Activated CD8-positive, alpha-beta memory T cell treated with anti-CD3 and anti-CD28 coated beads for 4 hours (primary cell): ENCODE measurements at regions not wholly inside any gene's neighbourhood (a gene's known extent, or its start where the extent isn't known, plus 50 kb on each side); places are given as distances from the start of the nearest gene placed in this dataset.

Experiments used
- DNase-seq, 2 donors: peaks; one replicate each; pipeline ENCODE4 v3.0.0-alpha.2; 2020; ENCODE audit warnings: low read depth in 2 of 2

- DNase-seq, result no peak
Observed at GRCh38 chr11:127648583-127648982, 648.0 kb upstream of the KIRREL3 start.

- no peak for DNase-seq
Observed at GRCh38 chr11:127644366-127644765, 643.8 kb upstream of the KIRREL3 start.

- no peak for DNase-seq
Observed at GRCh38 chr11:127643268-127644058, 642.9 kb upstream of the KIRREL3 start.

- DNase-seq, result no peak
Observed at GRCh38 chr11:127640561-127641451, 640.2 kb upstream of the KIRREL3 start.

GRCh38 chr11:127639916-127640315 lies 639.3 kb upstream of the KIRREL3 start:
- no peak for DNase-seq

GRCh38 chr11:127632976-127633680 lies 632.6 kb upstream of the KIRREL3 start:
- DNase-seq, result no peak

- DNase-seq, result no peak
Observed at GRCh38 chr11:127632546-127632945, 632.0 kb upstream of the KIRREL3 start.

- no peak for DNase-seq
Observed at GRCh38 chr11:127631974-127632373, 631.4 kb upstream of the KIRREL3 start.

- DNase-seq, result no peak
Observed at GRCh38 chr11:127629200-127629599, 628.6 kb upstream of the KIRREL3 start.

GRCh38 chr11:127628458-127628785 lies 627.9 kb upstream of the KIRREL3 start:
- DNase-seq, result no peak

- DNase-seq, result no peak
Observed at GRCh38 chr11:127627629-127628457, 627.3 kb upstream of the KIRREL3 start.

GRCh38 chr11:127627204-127627603 lies 626.6 kb upstream of the KIRREL3 start:
- no peak for DNase-seq

GRCh38 chr11:127625402-127625801 lies 624.8 kb upstream of the KIRREL3 start:
- DNase-seq, result no peak

- DNase-seq, result no peak
Observed at GRCh38 chr11:127624306-127624856, 623.8 kb upstream of the KIRREL3 start.

- DNase-seq, result no peak
Observed at GRCh38 chr11:127622686-127623085, 622.1 kb upstream of the KIRREL3 start.

GRCh38 chr11:127620671-127621070 lies 620.1 kb upstream of the KIRREL3 start:
- DNase-seq, result no peak

GRCh38 chr11:127619946-127620345 lies 619.4 kb upstream of the KIRREL3 start:
- DNase-seq, result no peak

- DNase-seq, result no peak
Observed at GRCh38 chr11:127618721-127619120, 618.2 kb upstream of the KIRREL3 start.

- no peak for DNase-seq
Observed at GRCh38 chr11:127616158-127616557, 615.6 kb upstream of the KIRREL3 start.

GRCh38 chr11:127612607-127613006 lies 612.0 kb upstream of the KIRREL3 start:
- DNase-seq, result no peak
